CD4-positive, alpha-beta T cell treated with Interferon gamma for 1 hour (primary cell): ENCODE measurements at regions not wholly inside any gene's neighbourhood (a gene's known extent, or its start where the extent isn't known, plus 50 kb on each side); places are given as distances from the start of the nearest gene placed in this dataset.

ENCODE experiments used
- DNase-seq: peaks from one replicate; pipeline ENCODE4 v3.0.0-alpha.2; 2020

DNA sequence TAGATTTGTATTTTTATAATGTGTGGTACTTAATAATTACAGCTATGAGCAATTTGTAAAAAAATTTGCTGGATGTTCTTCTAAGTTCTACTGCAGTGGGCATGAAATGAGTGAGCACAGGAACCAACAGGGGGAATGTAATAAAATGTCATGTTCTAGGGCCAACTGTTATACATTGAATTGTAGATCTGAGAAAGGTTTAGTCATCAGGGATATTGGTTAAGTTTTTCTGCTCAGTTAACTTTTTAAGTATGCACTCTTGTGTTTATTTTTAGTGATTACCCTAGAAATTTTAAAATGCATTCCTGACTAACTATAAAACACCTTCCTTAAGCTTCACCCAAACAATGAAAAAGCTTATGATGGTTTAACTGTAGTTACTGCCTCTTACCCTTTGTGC, 101.8 kb downstream of the CAND1 start:
- no peak for DNase-seq

DNA sequence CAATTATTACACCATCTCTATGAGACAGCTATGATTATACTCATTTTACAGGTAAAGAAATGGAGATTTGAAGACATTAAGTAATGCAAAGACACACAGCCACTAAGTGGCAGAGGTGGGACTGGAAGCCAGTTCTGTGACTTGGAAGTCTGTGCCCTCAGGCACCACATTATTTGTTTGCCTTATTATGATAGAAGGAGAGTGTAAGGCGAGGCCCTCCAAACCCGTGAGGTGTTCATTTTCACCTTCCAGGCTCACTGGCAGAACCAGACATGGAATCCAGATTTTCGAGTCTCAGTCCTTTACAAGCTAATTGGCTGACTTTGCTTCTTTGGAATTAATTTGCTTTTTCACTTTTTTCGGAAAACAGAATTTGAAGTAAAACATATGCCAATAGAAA, 107.9 kb downstream of the CAND1 start:
- DNase-seq: no peak

DNA sequence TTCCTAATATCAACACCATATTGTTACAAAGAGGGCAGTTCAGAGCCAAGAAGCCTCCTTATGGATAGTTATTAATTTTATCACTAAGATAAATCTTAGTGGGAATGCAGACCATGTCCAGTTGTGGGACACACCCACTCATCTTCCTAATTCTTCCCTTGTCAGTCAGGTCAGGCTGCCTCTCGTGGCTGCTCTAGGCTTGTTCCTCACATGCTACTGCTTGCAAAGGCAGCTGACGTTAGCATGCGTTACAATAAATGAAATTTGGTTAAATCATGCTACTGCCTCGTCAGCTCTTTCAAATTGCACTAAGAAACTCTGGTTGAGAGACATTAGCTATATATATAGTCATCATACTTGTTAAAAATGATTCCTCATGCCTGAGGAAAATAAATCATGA, 108.4 kb downstream of the CAND1 start:
- DNase-seq: no peak

DNA sequence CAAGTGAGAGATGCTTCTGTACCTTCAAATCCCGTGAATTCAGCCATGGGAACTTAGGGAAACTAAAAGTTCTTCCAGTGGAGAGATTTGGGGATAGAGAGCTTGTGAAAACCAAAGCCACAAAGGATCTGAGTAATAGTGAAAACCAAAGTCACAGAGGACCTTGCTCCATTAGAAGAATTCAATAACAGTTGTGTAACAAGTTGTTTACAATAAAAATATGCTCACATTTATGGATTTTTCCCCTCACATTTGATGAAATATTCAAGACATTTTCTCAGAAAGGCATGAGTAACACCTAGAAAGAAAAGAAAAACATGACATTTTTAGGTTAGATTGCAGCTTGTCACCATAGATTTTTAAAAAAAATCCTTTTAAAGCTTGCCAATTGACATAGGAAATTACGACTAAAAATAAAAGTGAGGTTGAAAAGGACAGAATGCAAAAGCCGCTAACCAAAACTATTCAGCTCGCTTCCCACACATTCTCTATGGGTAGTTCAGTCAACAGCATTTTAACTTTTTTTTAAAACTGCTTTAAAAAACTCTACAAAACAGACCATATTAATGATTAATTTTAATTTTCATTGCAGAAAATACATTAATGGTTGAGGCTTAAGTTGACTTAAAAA, 113.2 kb downstream of the CAND1 start:
- no peak for DNase-seq

DNA sequence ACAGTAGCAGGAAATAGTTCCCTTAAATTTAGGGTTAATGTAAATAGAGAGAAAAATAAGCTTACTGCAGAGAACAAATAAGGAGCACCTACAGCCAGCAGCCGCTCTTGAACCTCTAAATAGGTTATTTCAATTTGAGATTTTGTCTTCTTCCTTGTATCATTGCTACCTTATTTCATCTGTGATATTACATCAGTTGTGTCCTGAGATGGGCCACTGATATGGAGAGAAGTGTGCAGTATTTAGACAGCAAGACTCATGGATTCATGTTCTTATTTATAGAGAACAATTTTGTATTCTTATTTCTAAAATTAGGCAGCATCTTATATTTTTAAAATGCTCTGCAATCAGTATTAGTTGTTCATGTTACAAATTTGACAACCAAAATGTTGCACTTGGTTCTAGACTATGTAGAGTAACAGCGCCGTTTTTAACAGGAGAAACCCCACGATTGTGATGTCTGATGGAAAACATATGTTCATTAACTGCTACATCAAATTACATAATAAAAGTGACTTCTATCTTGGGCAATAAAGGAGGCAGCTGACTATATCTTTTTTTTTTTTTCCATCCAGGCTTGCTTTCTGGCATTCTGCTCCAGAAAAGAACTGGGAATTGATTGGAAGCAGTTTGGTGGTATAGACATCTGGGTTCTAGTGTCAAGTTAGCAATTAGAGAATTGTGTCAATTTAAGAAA, 117.9 kb downstream of the CAND1 start:
- DNase-seq: no peak

DNA sequence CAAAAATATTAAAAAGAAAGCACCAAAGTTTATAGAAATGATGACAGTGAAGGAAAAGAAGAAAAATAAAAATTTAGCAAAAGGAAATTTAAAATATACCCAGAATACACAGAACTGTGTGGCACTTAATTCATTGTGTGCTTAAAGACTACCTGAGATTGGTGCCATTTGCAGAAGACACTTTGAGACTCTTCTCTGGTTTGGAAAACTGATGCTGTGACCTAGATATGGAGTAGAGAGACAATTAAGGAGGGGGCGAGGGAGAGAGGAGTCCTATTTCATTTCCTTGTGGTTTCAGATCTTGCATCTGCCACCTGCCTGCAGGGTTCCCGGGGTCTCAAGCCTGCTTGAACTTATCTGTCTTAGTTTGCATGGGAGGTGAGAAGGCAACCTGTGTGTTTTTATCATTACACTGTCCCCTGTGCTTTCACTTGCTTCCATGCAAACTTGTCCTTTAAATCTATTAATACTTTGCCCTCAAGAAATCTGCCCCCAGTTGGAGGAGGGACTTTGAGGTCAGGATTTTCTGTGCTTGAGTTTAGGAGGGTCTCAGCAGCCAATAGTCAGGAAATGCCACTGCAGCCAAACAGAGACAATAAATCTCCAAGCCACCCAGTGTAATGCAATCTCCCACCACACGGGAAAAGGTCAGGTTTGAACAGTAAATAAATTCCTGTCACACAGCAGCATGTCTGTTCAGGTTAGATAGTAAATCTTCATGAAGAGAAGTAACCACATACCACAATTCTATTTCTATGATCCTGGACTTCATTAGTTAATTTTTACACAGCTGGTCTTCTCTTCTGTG, 119.4 kb downstream of the CAND1 start:
- no peak for DNase-seq

DNA sequence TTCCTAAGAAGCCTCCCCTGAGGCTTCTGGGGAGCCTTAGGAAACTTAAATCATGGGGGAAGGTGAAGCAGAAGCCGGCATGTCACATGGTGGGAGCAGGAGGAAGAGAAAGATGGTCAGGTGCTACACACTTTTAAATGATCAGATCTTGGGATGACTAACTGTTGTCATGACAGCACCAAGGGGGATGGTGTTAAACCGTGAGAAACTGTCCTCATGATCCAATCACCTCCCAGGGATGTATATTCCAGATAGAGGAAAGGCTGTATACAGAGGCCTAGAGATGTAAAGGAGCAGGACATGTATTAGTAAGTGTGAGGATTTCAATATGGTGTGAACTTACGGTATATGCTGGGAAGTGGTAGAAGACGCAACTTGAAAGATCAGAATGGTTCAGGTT, 121.1 kb downstream of the CAND1 start:
- DNase-seq: no peak

DNA sequence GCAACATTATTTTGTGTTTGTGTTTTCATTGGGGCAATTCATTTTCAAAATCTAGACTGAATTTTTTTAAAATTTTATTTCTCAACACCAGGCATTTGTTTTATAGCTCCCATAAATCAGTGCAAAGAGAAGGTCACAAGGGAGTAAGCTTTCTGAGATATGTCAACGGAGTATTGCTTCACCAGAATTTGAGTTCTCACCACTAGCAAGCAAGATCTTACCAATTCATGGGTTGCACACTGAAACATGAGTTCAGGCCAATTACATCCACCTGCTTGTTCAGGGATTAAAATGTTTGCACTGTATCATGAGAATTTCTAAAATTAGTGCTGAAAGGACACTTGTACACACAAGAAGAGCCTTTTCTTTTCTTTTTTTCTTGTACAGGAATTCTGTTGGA, 121.9 kb downstream of the CAND1 start:
- no peak for DNase-seq

DNA sequence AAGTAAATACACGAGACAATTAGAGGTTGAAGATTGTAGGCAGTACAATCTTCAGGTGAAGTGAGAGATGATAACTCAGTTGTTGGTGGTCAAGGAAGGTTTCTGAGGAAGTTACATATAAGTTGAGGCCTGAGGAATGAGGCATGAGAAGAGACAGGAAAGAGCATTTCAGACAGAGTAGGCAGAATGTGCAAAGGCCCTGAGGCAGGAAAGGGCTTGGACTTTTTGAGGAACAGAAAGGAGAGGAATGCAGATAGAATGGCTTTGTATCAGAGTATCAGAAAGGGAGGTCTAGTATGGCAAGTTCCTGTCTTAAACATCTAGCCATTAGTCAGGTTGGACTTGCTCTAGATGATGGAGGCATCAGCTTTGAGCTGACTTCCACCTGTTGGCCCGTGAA, 122.5 kb downstream of the CAND1 start:
- DNase-seq: no peak

DNA sequence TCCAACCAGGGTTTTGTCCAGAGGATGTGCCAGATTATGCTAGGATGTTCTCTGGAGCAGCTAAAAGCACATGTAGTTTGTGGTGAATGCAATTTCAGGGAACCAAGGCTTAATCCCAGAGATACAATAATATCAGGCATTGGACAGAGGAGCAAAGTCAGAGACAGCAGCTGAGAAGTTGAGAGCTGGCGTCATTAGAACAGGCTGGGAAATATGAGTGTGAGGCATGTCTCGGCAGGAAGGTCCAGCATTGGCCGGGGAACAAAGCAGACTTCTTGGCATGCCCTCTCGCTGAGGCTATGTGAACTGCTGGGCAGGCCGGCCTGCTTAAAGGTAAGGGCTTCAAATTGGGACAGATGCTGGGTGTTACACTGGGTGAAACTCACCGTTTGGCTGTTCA, 125.4 kb downstream of the CAND1 start:
- no peak for DNase-seq

DNA sequence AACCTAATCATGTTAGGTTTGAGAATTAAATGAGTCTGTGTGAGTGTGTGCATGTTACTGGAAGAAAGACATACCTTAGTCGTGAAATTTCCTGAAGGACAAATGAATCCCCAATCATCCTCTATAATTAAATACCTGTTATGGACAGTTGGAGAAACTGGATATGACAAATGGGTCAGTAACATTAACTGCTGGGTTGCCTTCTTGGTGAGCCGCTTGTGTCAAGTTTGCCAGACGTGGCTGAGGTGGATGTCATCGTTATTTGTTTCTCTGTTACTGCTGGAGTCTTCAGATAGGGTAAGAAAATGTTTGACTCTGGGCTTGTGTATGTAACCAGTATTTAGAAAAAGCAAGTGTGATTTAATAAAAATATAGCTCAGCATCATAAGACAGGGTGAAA, 131.6 kb downstream of the CAND1 start:
- no peak for DNase-seq

DNA sequence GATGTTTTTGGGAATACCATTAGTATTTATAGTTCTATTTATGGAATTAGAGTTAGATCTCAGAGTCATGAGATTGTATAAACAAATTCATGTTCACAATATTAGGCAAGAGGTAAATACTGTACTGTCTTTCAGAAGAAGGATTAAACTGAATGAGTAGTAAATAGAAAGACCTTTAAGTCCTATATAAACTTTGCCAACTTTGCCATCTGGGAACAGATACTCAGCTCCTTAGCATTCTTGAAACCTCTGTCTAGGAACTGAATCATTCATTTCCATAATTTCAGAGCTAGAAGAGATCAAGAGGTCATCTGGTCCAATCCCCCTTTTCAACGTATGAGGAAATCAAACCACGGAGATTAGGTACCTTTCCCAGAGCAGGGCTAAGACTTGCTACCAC, 141.1 kb downstream of the CAND1 start:
- no peak for DNase-seq

DNA sequence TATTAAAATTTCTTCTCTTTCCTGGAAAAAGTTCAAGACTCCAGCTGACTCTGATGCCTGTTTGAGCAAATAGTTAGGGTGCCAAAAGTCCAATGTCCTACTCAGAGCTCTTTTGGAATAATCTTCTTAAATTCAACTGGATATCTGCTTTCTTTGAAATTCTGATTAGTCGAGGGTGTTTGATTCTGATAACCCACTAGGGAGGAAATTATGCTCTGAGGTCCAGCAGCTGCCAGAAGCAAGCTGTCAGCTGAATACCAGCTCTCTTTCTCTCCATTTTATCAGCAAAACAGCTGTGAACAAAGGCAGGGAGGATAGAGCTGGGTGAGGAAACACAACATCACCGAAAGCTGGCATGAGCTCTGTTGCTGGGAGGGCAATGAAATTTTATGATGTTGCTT, 141.5 kb downstream of the CAND1 start:
- no peak for DNase-seq

DNA sequence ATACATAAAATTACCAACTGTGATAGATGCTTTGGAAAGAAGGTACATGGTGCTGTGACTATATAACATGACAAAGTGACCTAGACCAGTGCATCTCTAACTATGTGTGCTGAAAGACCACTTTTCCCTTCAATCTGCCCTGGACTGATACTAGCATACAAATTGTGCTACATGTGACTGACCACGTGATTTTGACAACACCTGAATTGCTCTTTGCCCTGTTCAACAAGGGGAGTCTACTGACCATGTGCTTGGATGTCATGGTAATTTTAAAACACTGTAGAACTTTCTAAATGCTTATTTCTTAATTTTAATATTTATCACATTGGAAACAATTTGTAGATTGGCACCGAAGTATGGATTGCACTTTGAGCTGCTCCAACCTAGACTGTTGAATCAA, 142.4 kb downstream of the CAND1 start:
- DNase-seq: no peak

DNA sequence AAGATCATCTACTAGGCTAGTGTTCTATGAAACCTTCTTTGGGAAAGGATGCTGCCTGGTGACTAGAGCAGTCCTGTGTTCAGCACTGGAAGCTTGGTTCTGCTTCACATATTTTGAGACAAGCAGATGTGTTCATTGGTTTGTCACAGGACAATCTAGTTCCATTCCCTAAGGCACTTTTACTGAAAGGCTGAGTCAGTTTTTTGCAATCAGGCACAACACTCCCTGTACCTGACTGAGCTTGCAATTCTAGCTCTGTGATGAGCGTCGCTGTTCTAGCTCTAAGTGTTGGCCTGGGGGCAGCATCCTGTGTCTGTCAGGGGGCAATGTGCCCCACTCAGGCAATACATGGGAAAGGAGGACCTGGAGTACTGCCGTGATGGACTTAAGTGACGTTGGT, 144.4 kb downstream of the CAND1 start:
- no peak for DNase-seq

DNA sequence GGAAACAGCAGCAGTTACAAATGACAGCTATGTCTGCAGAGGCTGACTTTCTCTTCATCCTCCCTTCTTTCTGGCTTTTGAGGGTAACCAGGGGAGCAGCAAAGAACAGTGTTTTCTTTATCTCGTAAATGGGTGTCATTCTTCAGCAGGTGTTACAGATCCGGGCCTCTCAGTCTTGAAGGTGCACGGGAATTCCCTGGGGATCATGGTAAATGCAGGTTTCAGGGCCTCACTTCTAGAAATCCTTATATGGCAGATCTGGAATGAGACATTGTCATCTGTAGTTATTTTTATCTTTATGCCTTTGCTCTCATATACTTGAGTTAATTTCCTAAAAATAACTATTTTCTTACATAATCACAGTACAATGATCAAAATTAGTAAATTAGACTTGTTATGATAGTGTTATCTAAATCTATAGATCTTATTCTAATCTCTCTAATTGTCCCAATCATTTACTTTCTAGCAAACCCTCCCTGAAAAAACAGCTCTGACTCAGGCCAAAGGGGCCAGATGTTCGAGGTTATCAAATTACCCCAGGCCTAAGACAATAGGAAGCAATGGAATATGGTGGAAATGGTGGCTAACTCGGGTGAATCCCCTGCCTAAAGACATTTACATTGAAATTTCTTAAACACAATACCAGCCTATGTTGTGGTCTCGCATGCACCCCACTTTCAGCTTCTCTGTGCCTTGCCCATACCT, 145.0 kb downstream of the CAND1 start:
- no peak for DNase-seq

DNA sequence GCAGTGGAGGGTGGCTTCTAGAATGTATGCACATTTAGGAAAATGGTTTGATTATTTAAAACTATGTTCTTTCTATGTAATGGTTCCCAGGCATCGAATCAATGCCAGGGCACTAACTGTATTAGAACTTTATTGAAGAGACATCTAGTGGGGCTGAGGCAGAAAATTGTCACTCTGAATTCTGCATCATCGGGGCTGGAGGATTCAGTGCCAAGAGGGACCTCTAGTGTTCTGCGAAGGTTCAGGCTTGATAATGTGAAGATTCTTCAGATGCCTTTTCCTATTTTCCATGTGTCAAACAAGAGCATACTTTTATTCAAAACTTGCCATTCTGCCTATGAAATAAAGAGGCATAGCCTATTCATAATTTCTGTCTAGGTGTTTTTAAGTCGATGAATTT, 146.3 kb downstream of the CAND1 start:
- no peak for DNase-seq

DNA sequence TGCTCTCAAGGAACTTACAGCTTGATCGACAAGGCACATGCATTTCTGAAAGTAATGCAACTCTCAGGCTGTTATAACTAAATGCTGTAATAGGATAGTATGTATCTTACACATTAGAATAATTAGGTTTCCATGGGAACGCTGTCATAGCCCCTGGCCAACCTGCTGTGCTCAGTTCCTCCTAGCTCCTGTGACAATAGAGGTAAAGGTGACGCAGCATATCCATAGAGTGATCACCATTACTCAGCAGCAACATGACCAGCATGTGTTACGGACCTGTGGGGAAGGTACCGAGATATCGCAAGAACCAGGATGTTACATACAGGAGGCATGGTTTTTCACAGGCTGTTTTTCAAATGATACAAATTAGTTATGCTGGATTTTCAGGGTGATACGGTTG, 150.7 kb downstream of the CAND1 start:
- no peak for DNase-seq

DNA sequence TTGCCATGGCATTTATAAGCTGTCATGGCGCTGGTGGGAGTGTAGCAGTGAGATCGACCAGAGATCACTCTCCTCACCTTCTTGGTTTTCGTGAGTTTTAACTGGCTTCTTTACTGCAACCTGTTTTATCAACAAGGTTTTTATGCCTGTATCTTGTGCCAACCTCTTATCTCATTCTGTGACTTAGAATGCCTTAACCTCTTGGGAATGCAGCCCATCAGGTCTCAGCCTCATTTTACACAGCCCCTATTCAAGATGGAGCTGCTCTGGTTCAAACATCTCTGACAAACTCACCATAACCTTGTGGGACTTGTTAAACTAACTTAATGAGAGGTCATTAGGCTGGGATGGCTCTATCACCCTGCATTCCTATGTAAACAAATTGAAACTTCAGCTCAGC, 151.3 kb downstream of the CAND1 start:
- no peak for DNase-seq

DNA sequence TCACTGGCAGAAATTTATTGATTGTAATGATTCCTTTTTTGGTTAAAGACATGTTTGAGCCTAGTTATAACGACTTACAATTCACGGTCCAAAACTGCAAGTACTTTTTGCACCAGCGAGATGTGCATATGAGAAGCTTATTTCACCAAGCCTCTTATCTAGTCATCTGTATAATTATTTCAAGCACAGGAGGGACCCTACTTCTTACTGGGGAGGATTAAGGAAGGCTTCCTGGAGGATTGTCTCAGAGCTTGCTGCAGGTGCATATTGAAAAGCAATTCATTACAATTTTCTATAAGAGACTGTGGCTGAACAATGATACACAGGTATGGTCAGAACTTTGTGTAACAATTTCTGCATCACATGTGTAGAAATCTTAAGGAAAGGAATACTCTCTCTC, 152.9 kb downstream of the CAND1 start:
- no peak for DNase-seq

DNA sequence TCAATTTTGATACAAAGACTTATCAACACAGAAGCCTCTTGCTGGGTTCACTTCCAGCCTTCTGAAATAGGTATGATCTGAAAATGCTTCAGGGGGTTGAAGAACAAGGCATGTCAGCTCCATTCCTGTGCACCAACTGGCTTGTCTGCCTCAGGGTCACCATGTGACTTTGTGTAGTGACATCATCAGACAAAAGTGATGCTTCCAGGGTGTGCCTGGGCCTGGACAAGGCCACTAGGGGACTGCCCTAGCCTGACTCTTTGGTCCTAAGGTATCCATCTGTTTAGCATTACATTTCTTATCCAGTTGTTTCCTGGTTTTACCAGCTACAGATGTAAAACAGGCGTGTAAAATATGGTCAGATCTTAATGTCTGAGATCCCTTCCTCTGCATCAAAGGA, 155.6 kb downstream of the CAND1 start:
- DNase-seq: no peak

DNA sequence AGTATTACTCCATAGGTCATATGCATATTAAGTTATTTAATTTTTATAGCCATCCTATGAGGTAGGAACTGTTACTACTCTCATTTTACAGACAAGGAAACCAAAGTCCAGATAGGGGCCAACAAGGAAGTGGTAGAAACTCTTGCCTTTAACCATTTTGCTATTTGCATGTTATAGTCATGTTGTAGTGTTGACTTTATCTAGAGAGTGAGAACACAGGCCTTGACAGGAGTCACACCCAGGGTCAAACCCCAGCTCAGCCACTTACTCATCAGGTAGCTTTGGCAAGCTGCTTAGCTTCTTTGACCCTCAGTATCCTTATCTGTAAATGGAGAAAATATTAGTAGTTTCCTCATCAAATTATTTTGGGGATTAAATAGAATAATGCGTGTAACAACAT, 156.2 kb downstream of the CAND1 start:
- no peak for DNase-seq

DNA sequence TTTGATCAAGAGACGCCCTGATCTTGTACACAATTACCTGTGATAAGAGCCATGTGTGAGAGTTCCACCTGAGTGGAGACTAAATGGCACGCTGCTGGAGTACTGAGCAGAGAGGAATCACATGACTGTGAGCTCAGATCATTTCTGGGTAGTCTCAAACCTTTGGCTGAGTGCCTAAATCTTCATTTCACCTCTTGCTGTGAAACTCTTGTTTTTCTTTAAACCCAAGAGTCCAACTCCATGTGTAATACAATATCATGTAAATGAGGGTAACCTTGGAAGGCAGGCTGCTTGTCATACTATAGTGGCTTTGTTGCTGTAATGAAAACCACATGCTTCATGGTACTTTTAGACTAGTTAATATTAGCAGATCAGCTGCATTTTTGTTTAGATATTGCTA, 156.9 kb downstream of the CAND1 start:
- no peak for DNase-seq

DNA sequence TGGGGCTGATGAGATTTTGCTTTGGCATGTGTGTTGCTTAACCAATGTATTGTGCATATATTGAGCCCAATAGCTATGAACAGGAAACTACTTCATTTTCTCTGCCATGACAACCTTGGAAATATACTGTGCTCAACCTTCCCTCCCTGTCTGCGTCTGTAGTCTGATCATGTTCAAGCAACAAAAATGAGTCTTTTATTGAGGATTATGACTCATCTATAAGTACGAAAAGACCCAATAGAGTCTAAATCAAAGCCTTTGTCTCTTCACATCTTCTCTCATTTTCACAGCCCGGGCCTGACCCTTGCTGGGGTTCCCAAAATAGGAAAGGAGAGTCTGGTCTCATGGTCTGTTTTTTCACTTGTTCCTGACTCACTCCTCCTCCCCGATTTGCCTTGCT, 158.2 kb downstream of the CAND1 start:
- DNase-seq: no peak
